ENCODE measurements at regions not wholly inside any gene's neighbourhood (a gene's known extent, or its start where the extent isn't known, plus 50 kb on each side); places are given as distances from the start of the nearest gene placed in this dataset.
"Not testable (repeated sequence)": the region's sequence is repeated elsewhere in the genome, so short reads cannot be mapped to it uniquely, and the experiment has no call there.

DNA sequence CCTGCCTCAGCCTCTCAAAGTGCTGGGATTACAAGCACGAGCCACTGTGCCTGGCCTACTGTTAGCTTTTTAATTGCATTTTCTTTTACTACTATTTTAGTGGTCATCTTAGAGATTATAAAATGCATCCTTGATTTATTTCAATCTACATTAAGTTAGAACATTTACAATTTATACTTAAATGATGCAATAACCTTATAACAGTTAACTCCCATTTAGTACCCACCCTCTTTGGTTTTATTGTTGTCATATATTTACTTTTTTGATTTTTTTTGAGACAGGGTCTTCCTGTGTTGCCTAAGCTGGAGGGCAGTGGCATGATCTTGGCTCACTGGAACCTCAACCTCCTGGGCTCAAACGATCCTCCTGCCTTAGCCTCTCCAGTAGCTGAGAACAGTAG lies 77.3 kb downstream of the PPCDC start:
- DNase-seq = no peak

DNA sequence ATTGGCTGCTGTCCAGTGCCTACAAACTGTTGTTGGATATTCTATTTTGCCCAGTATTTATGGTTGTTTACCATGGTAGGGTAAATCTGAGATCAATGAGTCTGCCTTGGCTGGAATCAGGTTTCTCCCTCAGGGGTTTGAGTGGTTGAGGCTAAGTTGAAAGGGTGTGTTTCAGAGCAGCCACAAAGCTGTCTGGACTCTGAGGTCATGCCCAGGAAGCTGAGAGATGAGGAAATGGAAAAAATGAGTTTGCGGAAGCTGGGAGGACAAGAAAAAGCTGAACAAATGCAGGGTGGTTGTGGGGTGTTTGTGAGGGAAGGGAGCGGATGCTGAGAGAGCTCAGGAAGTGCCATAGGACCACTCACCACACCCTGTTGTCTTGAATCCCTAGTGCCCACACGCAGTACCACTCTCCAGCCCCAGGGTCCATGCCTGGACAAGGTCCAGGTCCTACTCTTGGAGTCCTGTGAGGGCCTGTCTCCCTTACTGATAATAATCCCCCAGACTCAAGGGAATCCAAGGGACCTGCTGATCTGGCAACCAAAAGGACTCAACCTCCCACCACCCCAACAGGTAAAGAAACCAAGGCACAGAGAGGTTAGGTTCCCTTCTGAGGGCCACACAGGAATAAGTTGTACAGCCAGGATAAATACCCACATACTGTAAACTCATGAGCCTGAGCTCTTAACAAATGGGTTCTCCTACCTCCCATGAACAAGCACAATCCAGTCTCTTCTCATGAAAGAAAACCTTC lies 81.6 kb downstream of the PPCDC start:
- peak; percentile 66 for DNase-seq

DNA sequence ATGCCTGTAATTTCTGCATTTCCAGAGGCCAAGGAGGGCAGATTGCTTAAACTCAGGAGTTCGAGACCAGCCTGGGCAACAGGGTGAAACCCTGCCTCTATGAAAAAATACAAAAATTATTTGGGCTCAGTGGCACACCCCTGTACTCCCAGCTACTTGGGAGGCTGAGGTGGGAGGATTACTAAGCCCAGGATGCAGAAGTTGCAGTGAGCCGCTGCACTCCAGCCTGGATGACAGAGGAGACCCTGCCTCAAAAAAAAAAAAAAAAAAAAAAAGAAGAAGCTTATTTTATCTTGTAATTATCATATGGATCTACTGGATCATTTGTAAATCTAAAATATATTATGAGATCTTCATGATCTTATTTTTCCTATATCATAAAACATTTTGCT lies 84.1 kb downstream of the PPCDC start:
- no peak for DNase-seq

DNA sequence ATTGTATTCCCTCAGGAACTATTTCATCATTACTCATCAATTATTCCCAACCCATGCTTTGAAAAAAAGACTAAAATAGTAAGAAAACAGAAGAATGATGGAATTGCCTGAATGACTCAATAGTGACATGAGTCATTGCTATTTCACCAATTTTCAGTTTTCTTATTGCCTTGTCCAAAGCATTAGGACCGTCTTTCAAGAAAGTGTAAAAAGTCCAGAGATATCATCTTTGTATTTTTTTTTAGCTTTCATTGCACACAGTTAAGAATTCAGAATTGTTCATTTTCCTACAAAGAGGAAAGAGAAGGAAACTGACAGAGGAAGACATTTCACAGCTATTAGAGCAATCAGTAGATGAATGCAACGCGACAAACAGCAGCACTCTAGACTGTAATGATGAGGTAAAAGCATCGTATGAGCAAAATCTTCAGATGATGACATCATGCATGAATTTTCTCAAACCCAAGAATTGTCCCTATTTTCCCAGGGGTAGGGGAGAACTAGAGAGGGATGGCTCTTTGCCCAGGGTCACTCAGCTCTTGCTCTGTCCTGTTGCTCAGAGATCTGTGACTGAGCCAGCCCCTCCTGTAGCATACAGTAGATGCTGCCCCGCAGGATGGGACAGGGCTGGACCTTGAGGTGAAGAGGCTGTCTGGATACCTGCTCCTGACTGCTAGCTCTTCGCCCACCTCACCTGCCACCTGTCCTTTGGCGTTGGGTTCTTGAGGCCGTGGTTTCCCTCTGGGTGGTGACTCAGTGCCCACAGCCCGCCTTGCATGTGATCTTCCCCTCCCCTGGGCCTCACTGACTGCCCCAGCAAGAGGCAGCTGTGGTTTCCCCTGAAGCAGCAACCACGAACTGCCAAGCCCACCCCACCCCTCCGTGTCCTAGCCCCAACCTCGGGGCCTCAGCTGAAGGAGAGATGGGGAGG lies 84.8 kb downstream of the PPCDC start:
- DNase-seq = peak; percentile 81

DNA sequence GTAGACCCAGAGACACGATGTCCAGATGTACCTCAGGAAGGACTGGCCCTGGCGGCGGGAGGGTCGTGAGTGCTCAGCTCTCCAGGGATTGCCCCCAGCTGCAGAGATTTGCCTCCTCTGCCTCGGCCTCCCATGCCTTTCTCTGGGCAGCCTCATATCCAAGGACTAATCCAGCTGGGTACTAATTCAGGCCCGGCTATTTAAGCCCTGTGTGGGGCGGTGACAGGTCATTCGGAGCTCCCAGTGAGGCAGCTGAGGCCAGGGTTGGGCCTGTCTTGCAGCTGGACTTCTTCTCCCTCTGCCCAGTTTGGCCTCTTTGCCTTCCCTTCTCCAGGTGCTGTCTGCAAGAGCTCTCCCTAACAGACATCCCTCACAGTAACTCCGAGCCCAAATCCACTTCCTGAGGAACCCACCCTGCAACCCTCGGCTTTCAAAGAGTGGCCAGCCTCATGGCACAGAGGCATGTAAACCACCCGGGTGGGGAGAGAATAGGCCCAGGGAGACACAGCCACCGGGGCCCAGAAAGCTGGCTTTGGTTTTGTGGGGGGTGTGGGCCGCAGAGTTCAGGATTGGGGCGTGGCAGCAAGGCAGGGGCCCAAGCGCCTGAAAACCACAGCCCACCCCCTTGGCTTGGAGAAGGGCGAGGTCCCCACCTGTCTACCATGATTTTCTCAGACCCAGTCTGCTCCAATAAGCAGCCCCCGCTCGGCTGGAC lies 85.8 kb downstream of the PPCDC start:
- DNase-seq = no peak

DNA sequence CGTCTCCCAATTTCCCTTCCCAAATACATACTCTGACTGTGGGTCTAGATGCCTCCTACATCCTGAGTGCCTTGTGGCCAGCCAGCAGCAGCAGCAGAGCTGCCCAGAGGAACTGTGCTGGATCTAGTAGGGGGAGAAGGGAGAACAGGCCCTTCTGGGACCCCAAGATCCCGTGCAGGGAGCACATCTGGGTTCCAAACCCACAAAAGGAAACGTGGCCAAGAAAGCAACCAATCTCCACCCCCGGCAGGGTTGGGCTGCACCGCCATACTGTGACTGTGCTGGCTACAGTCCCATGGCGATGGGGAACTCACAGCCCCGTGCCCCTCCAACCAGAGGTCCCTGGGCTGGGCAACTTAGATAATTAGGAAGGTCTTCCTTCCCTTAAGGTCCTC lies 86.3 kb downstream of the PPCDC start:
- no peak for DNase-seq

DNA sequence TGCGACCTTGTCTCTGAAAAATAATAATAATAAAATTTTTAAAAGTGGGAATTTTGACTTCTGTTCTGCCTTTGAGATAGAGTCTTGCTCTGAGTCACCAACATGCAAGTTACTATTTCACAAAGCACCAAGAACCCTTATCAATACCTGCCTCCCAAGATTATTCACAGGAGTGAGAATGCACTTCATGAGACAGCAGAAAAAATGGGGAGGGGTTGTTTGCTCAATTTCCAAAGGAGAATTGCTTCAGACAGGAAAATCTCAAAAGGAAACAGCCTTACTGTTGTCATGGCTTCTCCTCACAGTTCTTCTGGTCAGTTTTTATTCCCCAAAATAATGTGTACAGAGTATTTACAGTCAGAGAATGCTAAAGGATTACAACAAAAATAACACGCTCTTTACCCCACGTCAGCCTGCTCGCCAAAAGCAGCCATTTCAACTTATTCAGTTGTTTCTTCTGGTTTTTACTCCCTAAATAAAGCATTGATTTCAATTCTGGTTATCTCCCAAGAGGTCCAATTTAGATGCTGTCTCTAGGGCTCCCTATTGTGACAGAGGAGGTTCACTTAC lies 89.0 kb downstream of the PPCDC start:
- DNase-seq = peak; percentile 16

DNA sequence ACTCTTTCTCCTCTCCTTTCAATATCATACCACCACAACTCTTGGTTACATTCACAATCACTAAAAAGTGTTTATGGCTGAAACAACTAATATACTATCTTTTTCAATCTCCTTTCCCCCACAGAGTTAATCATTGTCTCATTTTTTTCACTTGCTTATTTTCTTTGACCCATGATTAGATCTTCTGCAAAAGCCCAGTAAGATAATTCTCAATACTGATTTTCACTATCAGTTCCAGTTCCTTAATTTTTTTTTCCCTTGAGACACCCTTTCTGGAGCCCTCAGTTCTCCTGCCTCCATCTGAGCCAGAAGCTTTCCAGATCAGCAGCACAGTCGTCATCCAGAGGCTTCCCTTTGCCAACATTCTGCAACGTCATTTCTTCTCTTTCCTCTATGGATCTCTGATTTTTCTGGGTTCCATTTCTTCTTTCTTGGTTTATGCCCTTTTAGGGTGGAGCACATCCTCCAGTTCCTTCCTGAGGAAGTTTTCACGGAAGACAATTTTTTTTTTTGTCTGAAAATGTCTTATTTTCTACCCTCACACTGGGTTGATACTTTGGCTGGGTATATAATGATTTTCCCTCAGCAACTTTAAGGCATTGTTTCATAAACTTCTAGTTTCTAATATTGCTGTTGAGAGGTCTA lies 88.7 kb upstream of the C15orf39 start:
- DNase-seq = no peak

DNA sequence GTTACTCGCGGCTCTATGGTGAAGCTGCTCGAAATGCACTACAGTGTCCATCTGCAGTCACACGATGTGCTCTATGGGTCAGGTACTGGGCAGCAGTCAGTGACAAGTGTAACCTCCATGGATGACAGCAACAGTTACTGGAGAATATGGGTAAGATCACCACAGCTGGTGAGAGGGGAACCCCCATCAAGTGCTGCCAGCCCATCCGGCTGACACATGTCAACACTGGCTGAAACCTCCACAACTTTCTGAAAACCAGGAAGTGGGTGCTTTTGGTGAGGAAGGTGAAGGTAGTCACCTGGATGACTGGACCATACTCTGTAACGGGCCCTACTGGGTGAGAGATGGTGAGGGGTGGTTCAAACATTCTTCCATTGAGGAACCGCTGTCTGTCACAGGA lies 87.4 kb upstream of the C15orf39 start:
- no peak for DNase-seq

DNA sequence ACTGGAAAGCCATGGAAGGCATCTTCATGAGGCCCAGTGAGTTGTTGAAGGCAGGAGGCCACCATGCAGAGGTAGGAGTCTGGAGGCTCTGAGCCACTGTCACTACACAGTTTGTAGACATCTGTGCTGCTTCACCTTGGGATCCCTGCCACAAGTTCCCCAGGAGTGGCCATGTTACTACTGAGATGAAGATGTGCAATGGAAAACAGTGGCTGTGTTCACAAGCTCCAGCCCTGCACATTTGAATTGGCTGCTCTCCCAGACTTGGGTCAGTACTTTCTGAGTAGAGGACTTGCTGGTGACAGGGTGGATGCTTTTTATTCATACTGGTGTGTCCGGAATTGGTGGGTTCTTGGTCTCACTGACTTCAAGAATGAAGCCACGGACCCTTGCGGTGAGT lies 86.9 kb upstream of the C15orf39 start:
- DNase-seq = no peak

DNA sequence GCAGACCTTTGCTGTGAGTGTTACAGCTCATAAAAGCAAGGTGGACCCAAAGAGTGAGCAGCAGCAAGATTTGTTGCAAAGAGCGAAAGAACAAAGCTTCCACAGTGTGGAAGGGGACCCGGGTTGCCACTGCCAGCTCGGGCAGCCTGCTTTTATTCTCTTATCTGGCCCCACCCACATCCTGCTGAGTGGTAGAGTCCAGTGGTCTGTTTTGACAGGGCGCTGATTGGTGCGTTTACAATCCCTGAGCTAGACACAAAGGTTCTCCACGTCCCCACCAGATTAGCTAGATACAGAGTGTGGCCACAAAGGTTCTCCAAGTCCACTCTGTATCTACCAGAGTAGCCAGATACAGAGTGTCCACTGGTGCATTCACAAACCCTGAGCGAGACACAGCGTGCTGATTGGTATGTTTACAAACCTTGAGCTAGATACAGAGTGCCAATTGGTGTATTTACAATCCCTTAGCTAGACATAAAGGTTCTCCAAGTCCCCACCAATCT lies 86.2 kb upstream of the C15orf39 start:
- not testable (repeated sequence) for DNase-seq

DNA sequence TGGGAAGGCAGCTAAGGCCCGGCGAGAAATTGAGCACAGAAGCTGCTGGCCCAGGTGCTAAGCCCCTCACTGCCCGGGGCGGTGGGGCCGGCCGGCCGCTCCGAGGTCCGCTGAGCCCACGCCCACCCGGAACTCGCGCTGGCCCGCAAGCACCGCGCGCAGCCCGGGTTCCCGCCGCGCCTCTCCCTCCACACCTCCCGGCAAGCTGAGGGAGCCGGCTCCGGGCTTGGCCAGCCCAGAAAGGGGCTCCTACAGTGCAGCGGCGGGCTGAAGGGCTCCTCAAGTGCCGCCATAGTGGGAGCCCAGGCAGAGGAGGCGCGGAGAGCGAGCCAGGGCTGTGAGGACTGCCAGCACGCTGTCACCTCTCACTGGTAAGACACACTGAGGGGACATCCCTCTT lies 85.5 kb upstream of the C15orf39 start:
- not testable (repeated sequence) for DNase-seq

DNA sequence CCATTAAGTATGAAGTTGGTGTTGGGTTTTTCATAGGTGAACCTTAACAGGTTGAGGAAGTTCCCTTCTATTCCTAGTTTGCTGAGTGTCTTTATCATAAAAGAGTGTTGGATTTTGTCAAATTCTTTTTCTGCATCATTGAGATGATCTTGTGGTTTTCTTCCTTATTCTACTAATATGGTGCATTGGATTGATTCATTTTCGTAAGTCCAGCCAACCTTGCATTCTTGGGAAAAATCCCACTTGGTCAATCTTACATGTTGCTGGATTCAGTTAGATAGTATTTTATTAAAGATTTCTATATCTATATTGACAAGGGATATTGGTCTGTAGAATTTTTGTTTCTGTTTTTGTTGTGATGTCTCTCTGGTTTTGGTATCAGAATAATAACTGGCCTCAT lies 83.7 kb upstream of the C15orf39 start:
- no peak for DNase-seq

DNA sequence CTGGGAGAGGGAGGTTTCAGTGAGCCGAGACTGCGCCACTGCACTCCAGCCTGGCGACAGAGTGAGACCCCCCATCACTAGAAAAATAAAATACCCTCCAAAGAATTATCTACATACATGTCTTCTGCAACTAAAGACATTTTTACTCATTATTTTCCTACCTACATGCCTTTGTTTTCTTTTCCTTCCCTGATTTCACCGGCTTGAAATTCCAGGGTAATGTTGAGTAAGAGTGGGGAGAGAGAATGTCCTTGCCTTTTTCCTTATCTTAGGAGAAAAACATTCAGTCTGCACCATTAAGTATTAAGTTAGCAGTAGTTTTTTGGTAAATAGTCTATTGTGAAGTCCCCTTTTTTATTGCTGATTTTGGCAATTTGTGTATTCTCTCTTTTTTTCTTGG lies 82.4 kb upstream of the C15orf39 start:
- DNase-seq = peak; percentile 43

DNA sequence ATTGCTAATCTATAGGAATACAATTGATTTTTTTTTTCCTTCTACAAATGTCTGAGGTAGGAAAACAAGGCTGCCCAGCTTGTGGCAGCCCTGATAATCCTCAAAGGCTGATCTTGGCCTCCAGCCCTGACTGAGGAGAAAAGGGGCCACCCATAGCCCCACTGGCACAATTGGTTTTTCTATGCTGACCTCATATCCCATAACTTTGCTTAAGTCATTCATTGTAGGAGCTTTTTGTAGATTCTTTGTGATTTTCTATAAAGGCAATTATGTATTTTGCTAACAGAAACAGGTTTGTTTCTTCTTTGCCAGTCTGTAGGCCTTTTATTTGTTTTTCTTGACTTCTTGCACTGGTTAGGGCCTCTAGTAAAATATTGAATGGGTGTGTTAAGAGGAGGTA lies 80.2 kb upstream of the C15orf39 start:
- DNase-seq = no peak

DNA sequence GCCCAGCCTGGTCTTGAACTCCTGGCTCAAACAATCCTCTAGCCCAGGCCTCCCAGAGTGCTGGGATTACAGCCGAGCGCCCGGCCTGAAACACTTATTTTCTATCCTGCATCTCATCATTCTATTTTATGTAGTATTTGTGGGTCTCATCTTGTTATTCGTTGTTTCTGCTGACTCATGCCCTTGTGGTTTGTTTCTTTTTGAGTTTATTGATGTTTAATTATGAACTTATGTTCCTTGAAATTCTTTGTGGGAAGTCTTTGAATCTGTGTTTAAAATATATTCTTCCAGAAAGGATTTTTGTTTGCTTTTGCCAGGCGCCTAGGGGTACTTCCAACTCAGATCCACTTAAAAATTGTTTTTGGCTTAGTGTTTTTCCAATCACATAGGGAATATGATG lies 78.3 kb upstream of the C15orf39 start:
- DNase-seq = peak; percentile 34

DNA sequence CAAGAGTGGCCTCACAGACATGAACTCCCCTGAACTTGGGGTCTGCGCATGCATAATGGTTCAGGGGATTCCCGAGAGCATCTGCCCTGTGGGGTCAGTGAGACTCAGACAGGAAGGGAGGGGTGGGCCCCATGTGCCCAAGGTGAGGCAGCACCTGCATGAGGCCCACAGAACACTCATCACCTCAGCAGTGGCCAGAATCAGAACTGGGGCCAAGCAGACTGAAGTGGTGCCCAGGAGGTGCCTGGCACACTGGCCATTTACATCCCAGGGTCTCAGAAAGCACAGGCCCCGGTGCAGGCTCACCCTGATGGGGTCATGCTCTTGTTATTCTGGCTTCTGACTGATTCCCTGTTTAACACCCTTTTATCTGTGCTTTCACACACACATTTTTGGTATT lies 77.4 kb upstream of the C15orf39 start:
- not testable (repeated sequence) for DNase-seq

DNA sequence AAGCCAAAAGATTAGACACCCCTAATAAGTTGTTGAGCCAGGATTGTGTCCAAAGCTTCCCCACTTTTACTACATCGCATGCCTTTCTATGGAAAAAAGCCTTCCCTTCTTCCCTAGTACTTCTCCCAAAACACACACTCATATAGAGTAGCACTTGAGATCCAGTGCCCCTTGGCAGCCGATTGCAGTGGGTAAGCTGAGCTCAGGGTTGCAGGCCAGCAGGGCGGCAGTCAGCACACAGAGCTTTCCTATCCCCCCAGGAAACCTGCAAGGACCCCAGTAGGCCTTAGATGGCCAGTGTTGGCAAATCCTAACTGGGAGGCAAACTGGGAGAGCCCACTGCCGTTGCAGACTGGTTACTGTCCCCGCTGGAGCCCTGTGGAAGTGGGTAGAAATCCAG lies 75.7 kb upstream of the C15orf39 start:
- DNase-seq = no peak

DNA sequence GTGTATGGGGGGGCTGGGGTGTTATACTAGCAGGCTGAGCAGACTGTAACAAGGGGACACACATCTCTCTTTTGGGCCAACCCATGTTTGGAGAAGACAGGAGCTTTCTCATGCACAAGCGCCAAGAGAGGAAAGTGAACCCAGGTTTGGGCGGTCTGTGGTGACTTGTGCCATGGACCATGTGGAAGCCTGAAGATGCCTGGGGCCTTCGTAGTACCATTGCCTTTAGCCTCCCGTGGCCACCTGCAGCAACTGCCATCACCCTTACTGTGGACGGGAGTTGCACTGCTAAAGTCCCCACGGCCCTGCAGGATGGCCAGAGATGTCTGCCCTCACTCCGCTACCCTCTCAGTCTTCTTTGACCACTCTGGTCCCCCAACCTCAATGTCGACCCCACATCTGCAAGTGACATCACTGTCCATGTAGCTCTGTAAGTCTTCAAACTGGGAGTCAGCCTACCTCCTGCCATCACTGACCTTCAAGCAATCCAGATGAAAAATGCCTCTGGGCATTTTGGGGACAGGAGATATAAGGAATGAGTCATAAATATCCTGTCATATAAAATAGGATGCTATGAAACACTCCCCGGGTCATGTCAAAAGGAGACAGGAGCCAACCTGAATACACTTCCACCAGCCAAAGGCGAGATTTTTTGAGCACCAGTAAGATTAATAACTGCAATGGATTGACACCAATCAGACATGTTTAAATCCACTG lies 74.7 kb upstream of the C15orf39 start:
- no peak for DNase-seq

DNA sequence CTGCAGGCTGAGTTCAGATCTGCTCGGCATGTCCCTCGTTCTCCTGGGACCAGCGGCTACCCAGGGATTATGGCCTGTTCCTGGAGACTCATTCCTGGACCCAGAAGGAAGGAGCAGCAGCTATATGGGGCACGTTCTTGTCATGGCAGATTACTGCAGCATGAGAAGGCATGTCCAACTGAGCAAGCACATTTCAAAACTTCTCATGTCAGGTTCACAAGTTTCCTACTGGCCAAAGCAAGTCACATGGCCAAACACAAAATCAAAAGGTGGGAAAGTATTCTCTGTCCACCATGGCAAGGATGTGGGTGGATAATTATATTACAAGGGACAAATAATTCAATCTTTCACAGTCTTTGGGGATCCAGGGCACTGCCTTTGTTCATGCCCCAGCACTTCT lies 71.9 kb upstream of the C15orf39 start:
- no peak for DNase-seq

DNA sequence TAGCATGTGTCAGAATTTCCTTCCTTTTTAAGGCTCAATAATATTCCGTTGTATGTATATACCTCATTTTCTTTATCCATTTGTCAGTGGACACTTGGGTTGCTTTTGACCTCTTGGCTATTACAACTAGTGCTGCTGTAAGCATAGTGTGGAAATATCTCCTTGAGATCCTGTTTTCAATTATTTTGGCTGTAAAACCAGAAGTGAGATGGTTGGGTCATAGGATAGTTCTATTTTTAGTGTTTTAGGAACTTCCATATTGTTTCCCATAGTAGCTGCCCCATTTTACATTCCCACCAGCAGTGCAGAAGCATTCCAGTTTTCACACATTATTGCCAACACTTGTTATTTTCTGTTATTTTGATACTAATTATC lies 70.4 kb upstream of the C15orf39 start:
- DNase-seq = no peak

DNA sequence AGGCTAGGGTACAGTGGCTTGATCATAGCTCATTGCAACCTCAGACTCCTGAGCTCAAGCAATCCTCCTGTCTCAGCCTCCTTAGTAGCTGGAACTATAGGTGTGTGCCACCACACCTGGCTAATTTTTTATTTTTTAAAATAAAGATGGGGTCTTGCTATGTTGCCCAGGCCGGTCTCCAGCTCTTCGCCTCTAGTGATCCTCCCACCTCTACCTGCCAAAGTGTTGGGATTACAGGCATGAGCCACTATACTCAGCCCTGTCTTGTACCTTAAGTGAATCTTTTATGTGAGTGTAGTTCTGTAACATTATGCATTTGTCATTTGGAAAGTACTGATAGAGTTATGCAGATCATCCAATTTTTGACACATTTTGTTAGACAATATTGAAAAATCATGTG lies 66.9 kb upstream of the C15orf39 start:
- no peak for DNase-seq
